HCT116 (cell line): ENCODE measurements at regions not wholly inside any gene's neighbourhood (a gene's known extent, or its start where the extent isn't known, plus 50 kb on each side); places are given as distances from the start of the nearest gene placed in this dataset.

Experiments used
- ATF3 ChIP-seq: IDR thresholded peaks from 2 replicates; pipeline ENCODE4 v1.6.1; 2012
- CEBPB ChIP-seq: IDR thresholded peaks from 2 replicates; pipeline ENCODE4 v1.6.1; 2012; ENCODE audit warnings: low read depth
- CTCF ChIP-seq, 3 experiments: fragments of 200-600 bp in 1 of 3; sonication (generic) in 1 of 3; IDR thresholded peaks in 2 of 3; conservative IDR thresholded peaks in 1 of 3; 2 replicates each; pipeline ENCODE4 v1.5.1; 2012 to 2017; ENCODE audit warnings: low read depth in 2 of 3, low read length in 2 of 3, antibody characterized with exemption in 1 of 3, borderline replicate concordance in 1 of 3, control low read depth in 1 of 3, mild to moderate bottlenecking in 1 of 3, mixed read lengths in 1 of 3, mixed run types in 1 of 3, moderate library complexity in 1 of 3; ENCODE audit not compliant: insufficient read depth in 1 of 3
- ELF1 ChIP-seq: IDR thresholded peaks from 2 replicates; pipeline ENCODE4 v1.6.1; 2012; ENCODE audit warnings: low read depth, borderline replicate concordance
- POLR2A ChIP-seq: IDR thresholded peaks from 2 replicates; pipeline ENCODE4 v1.7.0; 2011; ENCODE audit warnings: borderline replicate concordance; ENCODE audit not compliant: insufficient read depth, insufficient read length; ENCODE audit errors: extremely low read depth
- POLR2AphosphoS5 ChIP-seq: IDR thresholded peaks from 2 replicates; pipeline ENCODE4 v1.6.1; 2011; ENCODE audit warnings: mild to moderate bottlenecking, low read depth, low read length, moderate library complexity
- RAD21 ChIP-seq: IDR thresholded peaks from 2 replicates; pipeline ENCODE4 v1.6.1; 2012; ENCODE audit warnings: low read depth, mild to moderate bottlenecking
- SIN3A ChIP-seq: IDR thresholded peaks from 2 replicates; pipeline ENCODE4 v1.6.1; 2012; ENCODE audit warnings: low read depth
- SP1 ChIP-seq: IDR thresholded peaks from 2 replicates; pipeline ENCODE4 v1.6.1; 2012; ENCODE audit warnings: low read depth
- TCF7L2 ChIP-seq: IDR thresholded peaks from 2 replicates; pipeline ENCODE4 v1.7.0; 2011; ENCODE audit warnings: borderline replicate concordance, inconsistent platforms; ENCODE audit not compliant: insufficient read depth, insufficient read length; ENCODE audit errors: extremely low read depth
- YY1 ChIP-seq: IDR thresholded peaks from 2 replicates; pipeline ENCODE4 v1.6.1; 2011; ENCODE audit warnings: low read length, low read depth, moderate library complexity, mild to moderate bottlenecking; ENCODE audit not compliant: insufficient replicate concordance; ENCODE audit errors: extremely low read depth
- ZNF274 ChIP-seq: fragments of 200-500 bp; sonication (Bioruptor generic); IDR thresholded peaks from 2 replicates; pipeline ENCODE4 v1.6.1; 2014; ENCODE audit warnings: mild to moderate bottlenecking, low read depth, low read length, inconsistent platforms

DNA sequence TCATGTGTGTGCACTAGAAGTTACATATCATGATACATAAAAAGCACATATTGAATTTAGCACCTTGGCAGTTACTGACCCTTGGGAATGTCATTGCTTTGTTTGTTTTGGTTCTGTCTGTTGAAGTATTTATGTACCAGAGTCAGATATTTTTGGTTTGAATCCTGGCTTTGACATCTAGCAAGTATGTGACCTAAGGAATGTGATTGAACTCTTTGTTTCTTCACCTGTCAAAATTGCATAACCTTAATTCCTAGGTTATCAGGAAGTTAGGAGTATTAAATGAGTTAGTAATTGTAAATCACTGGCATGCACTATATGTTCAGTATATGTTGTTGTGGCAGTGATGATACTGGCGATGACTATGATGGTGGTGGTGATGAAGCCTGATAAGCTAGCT, 1003.5 kb upstream of the NRXN1 start:
- TF ChIP-seq CTCF (IDR thresholded peaks at IDR 0.05 in 2 of 3, conservative IDR thresholded peaks at IDR 0.05 in 1 of 3; ENCODE audit: borderline replicate concordance in 1 of 3, insufficient read depth in 1 of 3, low read depth in 2 of 3, low read length in 2 of 3) (no peak), POLR2AphosphoS5 (no peak), SP1 (no peak), ATF3 (no peak), POLR2A (no peak), CEBPB (no peak), ZNF274 (no peak), TCF7L2 (no peak), RAD21 (no peak), YY1 (no peak), SIN3A (no peak), ELF1 (no peak)
